ENCODE measurements at regions not wholly inside any gene's neighbourhood (a gene's known extent, or its start where the extent isn't known, plus 50 kb on each side); places are given as distances from the start of the nearest gene placed in this dataset.

DNA sequence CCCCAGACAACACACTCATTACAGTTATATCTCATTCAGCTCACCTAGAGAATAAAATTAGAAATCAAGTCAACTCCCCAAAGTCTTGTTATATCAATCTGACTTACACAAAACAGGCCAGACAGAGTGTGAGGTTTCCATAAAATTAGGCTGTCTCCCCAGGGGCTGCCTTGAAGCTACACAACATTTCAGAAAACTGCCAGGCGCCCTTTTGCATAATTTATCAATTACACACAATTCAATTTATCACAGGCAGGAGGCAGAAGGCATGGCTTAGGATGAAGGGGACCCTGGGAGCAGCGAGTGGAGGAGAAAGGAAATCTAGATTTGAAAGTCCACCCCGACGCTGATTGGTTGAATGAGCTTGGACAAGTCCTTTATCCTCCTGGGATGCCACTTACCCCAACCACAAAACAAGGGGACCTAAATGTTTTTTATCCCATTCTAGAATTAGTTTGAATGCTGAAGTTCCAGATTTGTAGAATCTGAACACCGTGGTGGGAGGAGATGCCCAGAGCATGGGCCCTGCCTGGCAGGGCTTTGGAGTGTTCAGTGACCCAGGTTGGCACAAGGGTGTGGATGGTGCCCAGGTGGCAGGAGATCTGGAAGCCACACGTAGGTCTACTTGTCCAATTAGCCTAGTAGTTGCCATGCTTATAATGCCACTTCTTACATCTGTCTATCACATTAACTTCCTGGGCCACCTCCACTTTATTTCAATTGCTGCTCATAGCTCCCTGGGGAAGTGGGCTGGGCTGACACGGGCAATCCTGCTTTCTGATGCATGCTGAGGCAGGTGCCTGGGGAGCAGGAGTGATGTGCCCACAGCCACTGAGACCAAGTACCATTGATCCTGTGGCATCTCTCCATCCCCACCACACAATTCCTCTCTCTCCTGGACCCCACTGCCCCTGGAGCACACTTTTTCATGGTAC, 119.8 kb upstream of the TLE3 start:
- Histone ChIP-seq H3K9ac (ENCODE audit: insufficient read length, low read depth) (no peak overlapping the region), H3K36me3 (ENCODE audit: insufficient read depth, insufficient read length, low read length) (no peaks in the 10 kb centered on the region), H3K27me3 (ENCODE audit: insufficient read depth, insufficient read length) (no peaks in the 10 kb centered on the region), H3K4me3 (ENCODE audit: insufficient read length, low read depth) (no peak overlapping the region), H3K9me3 (ENCODE audit: insufficient read depth, low read length) (no peaks in the 10 kb centered on the region), H3K4me1 (ENCODE audit: insufficient read depth, insufficient read length) (peaks cover 20% of the 10 kb centered on the region)
- no peak for DNase-seq (ENCODE audit: low read depth, low spot score)
- TF ChIP-seq YY1 (IDR thresholded peaks at IDR 0.05; ENCODE audit: insufficient read depth, insufficient read length) (no peak), SUZ12 (IDR thresholded peaks at IDR 0.05; ENCODE audit: extremely low read depth, insufficient read depth, insufficient read length) (no peak), ZNF274 (IDR thresholded peaks at IDR 0.05; ENCODE audit: low read depth, low read length) (no peak)

DNA sequence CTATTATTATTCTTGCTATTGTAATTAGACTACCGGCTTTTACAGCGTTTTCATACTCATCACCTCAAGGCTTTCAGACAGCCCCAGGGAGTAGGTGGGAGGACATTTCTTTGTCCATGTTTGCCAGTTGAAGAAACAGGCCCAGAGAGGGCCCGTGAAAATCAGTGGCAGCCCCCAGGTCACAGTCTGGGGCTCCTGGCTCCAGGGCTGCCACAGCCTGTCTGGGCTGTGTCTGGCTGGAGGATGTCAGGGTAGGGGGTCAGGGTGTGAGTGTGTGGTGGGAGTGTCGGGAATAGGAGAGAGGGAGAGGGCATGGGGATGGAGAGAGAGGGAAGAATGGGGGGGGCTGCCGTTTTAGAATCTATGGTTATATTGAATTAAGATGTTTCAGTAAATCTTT, 118.2 kb upstream of the TLE3 start:
- Histone ChIP-seq H3K4me1 (ENCODE audit: insufficient read depth, insufficient read length) (peaks cover 22% of the 10 kb centered on the region), H3K9me3 (ENCODE audit: insufficient read depth, low read length) (no peaks in the 10 kb centered on the region), H3K9ac (ENCODE audit: insufficient read length, low read depth) (no peak overlapping the region), H3K4me3 (ENCODE audit: insufficient read length, low read depth) (no peak overlapping the region), H3K36me3 (ENCODE audit: insufficient read depth, insufficient read length, low read length) (no peaks in the 10 kb centered on the region), H3K27me3 (ENCODE audit: insufficient read depth, insufficient read length) (no peaks in the 10 kb centered on the region)
- no peak for TF ChIP-seq ZNF274 (IDR thresholded peaks at IDR 0.05; ENCODE audit: low read depth, low read length)
- TF ChIP-seq YY1 (IDR thresholded peaks at IDR 0.05; ENCODE audit: insufficient read depth, insufficient read length), result no peak
- TF ChIP-seq SUZ12 (IDR thresholded peaks at IDR 0.05; ENCODE audit: extremely low read depth, insufficient read depth, insufficient read length), result no peak
- DNase-seq (ENCODE audit: low read depth, low spot score), result no peak

DNA sequence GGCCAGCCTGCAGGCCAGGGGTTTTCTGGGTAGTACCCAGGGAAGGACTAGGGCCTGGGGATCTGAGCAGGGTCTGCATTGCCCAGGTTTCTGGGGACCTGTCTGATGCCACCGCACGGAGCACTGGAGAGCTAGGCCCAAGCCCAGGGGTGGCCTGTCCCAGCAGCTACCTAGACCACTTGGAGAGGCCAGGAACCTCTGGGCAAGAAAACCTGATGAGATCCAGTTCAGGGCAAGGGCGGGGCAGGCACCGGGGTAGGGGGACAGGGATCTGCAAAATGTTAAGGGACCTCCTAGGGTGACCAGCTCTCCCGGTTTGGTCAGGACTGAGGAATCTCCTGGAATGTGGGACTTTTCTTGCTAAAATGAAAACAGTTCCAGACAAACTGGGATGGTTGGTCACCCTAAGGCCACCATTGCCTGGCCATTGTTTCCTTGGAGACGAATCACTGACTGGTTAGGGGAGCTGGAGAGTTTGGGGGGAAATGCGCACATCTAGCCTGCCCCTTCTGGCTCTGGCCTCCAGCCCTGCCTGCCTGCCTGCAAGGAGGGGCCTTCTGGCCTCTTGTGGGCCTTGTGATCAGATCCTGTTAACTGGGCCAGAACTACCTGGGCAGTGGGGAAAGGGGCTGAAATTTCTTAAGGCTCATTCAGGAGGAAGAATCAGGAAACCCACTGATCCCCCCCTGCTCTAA, 117.4 kb upstream of the TLE3 start:
- no peak for TF ChIP-seq ZNF274 (IDR thresholded peaks at IDR 0.05; ENCODE audit: low read depth, low read length)
- no peak for TF ChIP-seq YY1 (IDR thresholded peaks at IDR 0.05; ENCODE audit: insufficient read depth, insufficient read length)
- no peak for TF ChIP-seq SUZ12 (IDR thresholded peaks at IDR 0.05; ENCODE audit: extremely low read depth, insufficient read depth, insufficient read length)
- Histone ChIP-seq H3K36me3 (ENCODE audit: insufficient read depth, insufficient read length, low read length) (no peaks in the 10 kb centered on the region), H3K4me1 (ENCODE audit: insufficient read depth, insufficient read length) (peaks cover 22% of the 10 kb centered on the region), H3K4me3 (ENCODE audit: insufficient read length, low read depth) (no peak overlapping the region), H3K27me3 (ENCODE audit: insufficient read depth, insufficient read length) (no peaks in the 10 kb centered on the region), H3K9me3 (ENCODE audit: insufficient read depth, low read length) (no peaks in the 10 kb centered on the region), H3K9ac (ENCODE audit: insufficient read length, low read depth) (no peak overlapping the region)
- no peak for DNase-seq (ENCODE audit: low read depth, low spot score)

DNA sequence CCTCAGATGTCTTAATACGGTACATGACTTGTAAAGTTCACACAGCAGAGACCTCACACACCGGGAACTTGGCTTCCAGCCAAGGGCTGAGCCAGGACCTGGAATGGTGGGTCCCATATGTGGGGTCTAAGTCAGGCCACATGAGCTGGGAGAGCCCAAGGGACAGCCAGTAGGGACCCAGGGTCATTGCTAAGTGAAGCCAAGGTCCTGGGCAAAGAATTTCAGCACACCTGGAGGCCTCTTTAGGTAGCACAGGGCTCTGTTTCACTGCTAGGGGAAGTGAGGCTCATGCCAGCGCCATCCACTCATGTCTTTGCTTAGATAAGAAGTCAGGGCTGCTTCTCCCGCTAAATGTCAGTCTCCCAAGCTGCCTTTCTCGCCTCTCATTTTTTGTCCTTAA, 116.6 kb upstream of the TLE3 start:
- Histone ChIP-seq H3K9me3 (ENCODE audit: insufficient read depth, low read length) (no peaks in the 10 kb centered on the region), H3K9ac (ENCODE audit: insufficient read length, low read depth) (no peak overlapping the region), H3K27me3 (ENCODE audit: insufficient read depth, insufficient read length) (no peaks in the 10 kb centered on the region), H3K4me1 (ENCODE audit: insufficient read depth, insufficient read length) (peaks cover 19% of the 10 kb centered on the region), H3K36me3 (ENCODE audit: insufficient read depth, insufficient read length, low read length) (no peaks in the 10 kb centered on the region), H3K4me3 (ENCODE audit: insufficient read length, low read depth) (no peak overlapping the region)
- DNase-seq (ENCODE audit: low read depth, low spot score), result no peak
- TF ChIP-seq YY1 (IDR thresholded peaks at IDR 0.05; ENCODE audit: insufficient read depth, insufficient read length) (no peak), ZNF274 (IDR thresholded peaks at IDR 0.05; ENCODE audit: low read depth, low read length) (no peak), SUZ12 (IDR thresholded peaks at IDR 0.05; ENCODE audit: extremely low read depth, insufficient read depth, insufficient read length) (no peak)

DNA sequence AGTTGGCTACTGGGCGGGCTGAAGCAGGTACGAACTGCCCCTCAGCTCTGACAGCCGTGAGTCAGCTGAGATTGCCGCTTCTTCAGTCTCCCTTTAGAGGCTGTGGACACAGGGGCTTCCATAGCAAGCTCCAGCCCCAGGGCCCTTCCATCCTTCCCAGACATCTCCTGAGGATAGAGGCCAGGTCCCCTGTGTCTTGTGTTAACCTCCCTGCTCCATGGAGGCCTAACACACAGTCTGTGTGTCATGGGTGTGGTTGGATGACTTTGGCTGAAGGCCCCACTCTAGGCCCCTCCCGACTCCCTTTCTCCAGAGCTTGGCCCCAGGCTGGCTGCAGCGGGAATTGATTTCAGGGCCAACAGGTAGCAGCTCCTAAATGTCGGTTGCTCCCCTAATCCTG, 116.1 kb upstream of the TLE3 start:
- DNase-seq (ENCODE audit: low read depth, low spot score), result no peak
- no peaks in the 10 kb centered on the region for H3K27me3 ChIP-seq (ENCODE audit: insufficient read depth, insufficient read length)
- TF ChIP-seq ZNF274 (IDR thresholded peaks at IDR 0.05; ENCODE audit: low read depth, low read length) (no peak), YY1 (IDR thresholded peaks at IDR 0.05; ENCODE audit: insufficient read depth, insufficient read length) (no peak), SUZ12 (IDR thresholded peaks at IDR 0.05; ENCODE audit: extremely low read depth, insufficient read depth, insufficient read length) (no peak)
- H3K9ac ChIP-seq (ENCODE audit: insufficient read length, low read depth), result no peak overlapping the region
- no peaks in the 10 kb centered on the region for H3K9me3 ChIP-seq (ENCODE audit: insufficient read depth, low read length)
- no peaks in the 10 kb centered on the region for H3K36me3 ChIP-seq (ENCODE audit: insufficient read depth, insufficient read length, low read length)
- H3K4me3 ChIP-seq (ENCODE audit: insufficient read length, low read depth), result no peak overlapping the region
- peaks cover 19% of the 10 kb centered on the region for H3K4me1 ChIP-seq (ENCODE audit: insufficient read depth, insufficient read length)

DNA sequence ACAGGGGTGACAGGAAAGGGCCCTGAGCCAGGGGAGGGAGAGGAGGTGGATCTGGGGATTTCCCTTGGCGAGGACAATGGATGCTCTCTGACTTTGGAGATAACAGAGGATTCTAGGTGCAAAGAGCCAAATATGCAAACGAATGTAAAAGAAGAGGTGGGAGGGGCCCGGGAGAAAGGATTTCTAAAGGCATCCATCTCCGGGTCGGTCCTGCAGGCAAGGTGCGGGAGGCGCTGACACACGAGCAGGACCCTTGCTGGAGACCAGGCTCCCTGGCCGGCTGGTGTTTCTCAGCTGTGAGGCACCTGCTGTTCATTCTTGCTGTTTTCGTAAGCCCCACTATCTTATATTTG, 115.2 kb upstream of the TLE3 start:
- H3K27me3 ChIP-seq (ENCODE audit: insufficient read depth, insufficient read length), result no peaks in the 10 kb centered on the region

More for the DNA sequence above, 115.2 kb upstream of the TLE3 start:
- H3K9ac ChIP-seq (ENCODE audit: insufficient read length, low read depth), result no peak overlapping the region
- H3K4me3 ChIP-seq (ENCODE audit: insufficient read length, low read depth), result no peak overlapping the region
- TF ChIP-seq ZNF274 (IDR thresholded peaks at IDR 0.05; ENCODE audit: low read depth, low read length) (no peak), SUZ12 (IDR thresholded peaks at IDR 0.05; ENCODE audit: extremely low read depth, insufficient read depth, insufficient read length) (no peak), YY1 (IDR thresholded peaks at IDR 0.05; ENCODE audit: insufficient read depth, insufficient read length) (no peak)
- peak; percentile 35 for DNase-seq (ENCODE audit: low read depth, low spot score)
- no peaks in the 10 kb centered on the region for H3K9me3 ChIP-seq (ENCODE audit: insufficient read depth, low read length)
- H3K4me1 ChIP-seq (ENCODE audit: insufficient read depth, insufficient read length), result peaks cover 19% of the 10 kb centered on the region
- no peaks in the 10 kb centered on the region for H3K36me3 ChIP-seq (ENCODE audit: insufficient read depth, insufficient read length, low read length)

All from NT2/D1 (cell line).